ENCODE measurements at regions not wholly inside any gene's neighbourhood (a gene's known extent, or its start where the extent isn't known, plus 50 kb on each side); places are given as distances from the start of the nearest gene placed in this dataset.
A peak's percentile ranks its signal among the peaks of the same experiment; 100 is the strongest.
"Not testable (repeated sequence)": the region's sequence is repeated elsewhere in the genome, so short reads cannot be mapped to it uniquely, and the experiment has no call there.

DNA sequence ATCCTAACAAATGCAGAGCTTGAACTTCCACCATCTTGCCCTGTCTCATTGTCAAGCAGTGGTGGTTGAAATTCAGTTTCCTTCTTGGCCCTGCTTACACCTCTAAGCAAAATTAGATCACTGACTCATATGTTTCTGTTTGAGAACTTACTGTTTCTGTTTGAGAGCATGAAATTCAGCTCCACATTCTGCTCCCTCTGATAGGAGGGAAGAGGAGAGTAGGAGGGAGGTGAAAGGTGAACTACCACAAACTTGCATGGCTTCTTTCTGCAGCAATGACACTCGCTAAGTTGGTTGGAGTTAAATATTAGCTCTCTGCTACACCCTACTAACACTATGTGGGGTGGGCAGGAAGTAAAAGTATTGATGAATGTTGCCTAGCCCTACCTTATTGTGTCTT is 117.8 kb upstream of the EDA2R start:
- Mint-ChIP-seq H3K27ac (no peak overlapping the region), H3K9me3 (peaks cover 30% of the 10 kb centered on the region), H3K4me3 (no peak overlapping the region), H3K4me1 (no peaks in the 10 kb centered on the region), H3K36me3 (ENCODE audit: low read depth) (no peaks in the 10 kb centered on the region), H3K27me3 (ENCODE audit: insufficient read depth) (no peaks in the 10 kb centered on the region)
- DNase-seq, result no peak
- no peak overlapping the region for H3K27ac ChIP-seq (ENCODE audit: low read depth, low read length)
- H3K9ac ChIP-seq (ENCODE audit: extremely low read depth, low read length, poor library complexity, severe bottlenecking), result no peak overlapping the region
- no peaks in the 10 kb centered on the region for H3K4me1 ChIP-seq (ENCODE audit: control insufficient read depth, insufficient read depth, low read length)
- TF ChIP-seq, protein P1, sequence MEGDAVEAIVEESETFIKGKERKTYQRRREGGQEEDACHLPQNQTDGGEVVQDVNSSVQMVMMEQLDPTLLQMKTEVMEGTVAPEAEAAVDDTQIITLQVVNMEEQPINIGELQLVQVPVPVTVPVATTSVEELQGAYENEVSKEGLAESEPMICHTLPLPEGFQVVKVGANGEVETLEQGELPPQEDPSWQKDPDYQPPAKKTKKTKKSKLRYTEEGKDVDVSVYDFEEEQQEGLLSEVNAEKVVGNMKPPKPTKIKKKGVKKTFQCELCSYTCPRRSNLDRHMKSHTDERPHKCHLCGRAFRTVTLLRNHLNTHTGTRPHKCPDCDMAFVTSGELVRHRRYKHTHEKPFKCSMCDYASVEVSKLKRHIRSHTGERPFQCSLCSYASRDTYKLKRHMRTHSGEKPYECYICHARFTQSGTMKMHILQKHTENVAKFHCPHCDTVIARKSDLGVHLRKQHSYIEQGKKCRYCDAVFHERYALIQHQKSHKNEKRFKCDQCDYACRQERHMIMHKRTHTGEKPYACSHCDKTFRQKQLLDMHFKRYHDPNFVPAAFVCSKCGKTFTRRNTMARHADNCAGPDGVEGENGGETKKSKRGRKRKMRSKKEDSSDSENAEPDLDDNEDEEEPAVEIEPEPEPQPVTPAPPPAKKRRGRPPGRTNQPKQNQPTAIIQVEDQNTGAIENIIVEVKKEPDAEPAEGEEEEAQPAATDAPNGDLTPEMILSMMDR (conservative IDR thresholded peaks at IDR 0.05), result no peak
- H3K9me3 ChIP-seq (ENCODE audit: control insufficient read depth, low read length), result no peaks in the 10 kb centered on the region
- H3K4me3 ChIP-seq (ENCODE audit: low read length), result no peak overlapping the region
- no CpG with 5 or more reads among the region's 1 CpG for WGBS, 2 experiments (ENCODE audit: insufficient coverage in 1 of 2, insufficient read length in 1 of 2)
- H3K27me3 ChIP-seq (ENCODE audit: control insufficient read depth, insufficient read depth, low read length, poor library complexity, severe bottlenecking), result no peaks in the 10 kb centered on the region
- H3K36me3 ChIP-seq (ENCODE audit: control insufficient read depth, insufficient read depth, low read length), result no peaks in the 10 kb centered on the region

GRCh38 chrX:66751136-66751782 is 112.4 kb upstream of the EDA2R start:
- DNase-seq, result no peak
- WGBS, 2 experiments (ENCODE audit: insufficient coverage in 1 of 2, insufficient read length in 1 of 2), result 81% methylated on average over 2 of the region's 2 CpGs; no CpG with 5 or more reads in 1 of the 2 experiments
- Mint-ChIP-seq H3K9me3 (peaks cover 60% of the 10 kb centered on the region), H3K36me3 (ENCODE audit: low read depth) (no peaks in the 10 kb centered on the region), H3K4me3 (no peak overlapping the region), H3K27ac (no peak overlapping the region), H3K27me3 (ENCODE audit: insufficient read depth) (no peaks in the 10 kb centered on the region), H3K4me1 (no peaks in the 10 kb centered on the region)
- TF ChIP-seq, protein P1 (conservative IDR thresholded peaks at IDR 0.05), result no peak
- Histone ChIP-seq H3K9me3 (ENCODE audit: control insufficient read depth, low read length) (no peaks in the 10 kb centered on the region), H3K36me3 (ENCODE audit: control insufficient read depth, insufficient read depth, low read length) (no peaks in the 10 kb centered on the region), H3K27ac (ENCODE audit: low read depth, low read length) (no peak overlapping the region), H3K4me3 (ENCODE audit: low read length) (no peak overlapping the region), H3K9ac (ENCODE audit: extremely low read depth, low read length, poor library complexity, severe bottlenecking) (no peak overlapping the region), H3K27me3 (ENCODE audit: control insufficient read depth, insufficient read depth, low read length, poor library complexity, severe bottlenecking) (no peaks in the 10 kb centered on the region), H3K4me1 (ENCODE audit: control insufficient read depth, insufficient read depth, low read length) (no peaks in the 10 kb centered on the region)

GRCh38 chrX:66744519-66744918 is 105.6 kb upstream of the EDA2R start:
- H3K9me3 Mint-ChIP-seq, result peaks cover 72% of the 10 kb centered on the region
- H3K4me3 Mint-ChIP-seq; H3K27me3 Mint-ChIP-seq (ENCODE audit: insufficient read depth): not testable (repeated sequence)

GRCh38 chrX:66731398-66731797 is 92.5 kb upstream of the EDA2R start:
- Mint-ChIP-seq H3K4me1 (no peaks in the 10 kb centered on the region), H3K9me3 (peaks cover 33% of the 10 kb centered on the region), H3K27ac (no peak overlapping the region), H3K36me3 (ENCODE audit: low read depth) (no peaks in the 10 kb centered on the region), H3K27me3 (ENCODE audit: insufficient read depth) (peaks cover 3% of the 10 kb centered on the region), H3K4me3 (no peak overlapping the region)
- no peaks in the 10 kb centered on the region for H3K36me3 ChIP-seq (ENCODE audit: control insufficient read depth, insufficient read depth, low read length)
- no peaks in the 10 kb centered on the region for H3K27me3 ChIP-seq (ENCODE audit: control insufficient read depth, insufficient read depth, low read length, poor library complexity, severe bottlenecking)
- H3K9me3 ChIP-seq (ENCODE audit: control insufficient read depth, low read length), result no peaks in the 10 kb centered on the region
- no CpG with 5 or more reads among the region's 2 CpGs for WGBS, 2 experiments (ENCODE audit: insufficient coverage in 1 of 2, insufficient read length in 1 of 2)
- H3K4me1 ChIP-seq (ENCODE audit: control insufficient read depth, insufficient read depth, low read length), result no peaks in the 10 kb centered on the region
- DNase-seq, result no peak
- no peak overlapping the region for H3K9ac ChIP-seq (ENCODE audit: extremely low read depth, low read length, poor library complexity, severe bottlenecking)
- TF ChIP-seq, protein P1 (conservative IDR thresholded peaks at IDR 0.05), result peak; percentile 67
- H3K4me3 ChIP-seq (ENCODE audit: low read length), result no peak overlapping the region
- H3K27ac ChIP-seq (ENCODE audit: low read depth, low read length), result no peak overlapping the region

More at GRCh38 chrX:66744519-66744918, 105.6 kb upstream of the EDA2R start:
- not testable (repeated sequence) for DNase-seq; H3K27ac ChIP-seq (ENCODE audit: low read depth, low read length); H3K4me3 ChIP-seq (ENCODE audit: low read length); H3K4me1 ChIP-seq (ENCODE audit: control insufficient read depth, insufficient read depth, low read length); H3K27me3 ChIP-seq (ENCODE audit: control insufficient read depth, insufficient read depth, low read length, poor library complexity, severe bottlenecking); H3K27ac Mint-ChIP-seq; H3K9ac ChIP-seq (ENCODE audit: extremely low read depth, low read length, poor library complexity, severe bottlenecking); H3K36me3 Mint-ChIP-seq (ENCODE audit: low read depth); H3K36me3 ChIP-seq (ENCODE audit: control insufficient read depth, insufficient read depth, low read length); H3K9me3 ChIP-seq (ENCODE audit: control insufficient read depth, low read length); H3K4me1 Mint-ChIP-seq
- 67% methylated on average over 1 of the region's 1 CpG; no CpG with 5 or more reads in 1 of the 2 experiments for WGBS, 2 experiments (ENCODE audit: insufficient coverage in 1 of 2, insufficient read length in 1 of 2)

All from endodermal cell (in vitro differentiated cells).